ENCODE measurements at regions not wholly inside any gene's neighbourhood (a gene's known extent, or its start where the extent isn't known, plus 50 kb on each side); places are given as distances from the start of the nearest gene placed in this dataset.

DNA sequence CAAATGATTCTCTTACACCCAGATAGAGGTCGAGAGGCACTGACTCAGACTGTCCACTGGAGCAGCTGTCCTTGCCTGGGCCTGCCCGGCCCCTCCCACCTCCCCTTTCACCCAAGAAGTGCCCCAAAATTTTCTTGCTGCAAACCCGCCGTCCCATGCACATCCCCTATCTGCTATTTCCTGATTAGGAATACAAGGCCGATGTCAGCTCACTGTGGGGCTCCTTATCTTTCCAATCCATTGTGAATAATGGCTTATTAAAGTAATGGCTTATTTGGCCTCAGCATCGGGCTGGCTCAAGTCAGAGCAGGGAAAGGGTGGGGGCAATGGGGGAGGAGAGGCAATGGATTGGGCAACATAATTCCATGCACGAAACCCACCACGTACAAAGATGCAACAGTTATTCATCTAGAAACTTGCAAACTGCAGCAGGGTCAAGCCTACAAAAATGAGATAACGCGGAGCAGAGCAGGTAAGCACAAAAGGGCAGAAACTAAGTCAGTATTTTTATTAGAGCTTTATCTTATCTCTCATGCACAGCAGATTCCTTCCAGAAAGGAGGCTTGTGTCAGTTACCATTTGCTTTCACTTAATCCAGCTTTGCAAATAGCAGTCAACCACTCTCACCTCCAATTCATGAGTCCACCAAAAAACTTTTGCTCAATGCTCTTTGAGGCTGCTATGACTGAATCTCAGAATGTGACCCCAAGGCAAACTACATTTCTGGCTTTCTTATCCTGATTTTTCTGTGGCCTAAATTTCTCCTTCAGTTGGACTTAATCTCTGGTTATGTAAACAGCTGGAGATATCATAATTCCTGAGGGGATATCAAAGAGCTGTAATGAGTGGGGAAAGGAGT is 138.2 kb upstream of the OSMR start:
- H3K27me3 Mint-ChIP-seq (ENCODE audit: low read depth in 3 of 3): peaks cover 0 to 1% (median 0%) of the 10 kb centered on the region in 3 donors

DNA sequence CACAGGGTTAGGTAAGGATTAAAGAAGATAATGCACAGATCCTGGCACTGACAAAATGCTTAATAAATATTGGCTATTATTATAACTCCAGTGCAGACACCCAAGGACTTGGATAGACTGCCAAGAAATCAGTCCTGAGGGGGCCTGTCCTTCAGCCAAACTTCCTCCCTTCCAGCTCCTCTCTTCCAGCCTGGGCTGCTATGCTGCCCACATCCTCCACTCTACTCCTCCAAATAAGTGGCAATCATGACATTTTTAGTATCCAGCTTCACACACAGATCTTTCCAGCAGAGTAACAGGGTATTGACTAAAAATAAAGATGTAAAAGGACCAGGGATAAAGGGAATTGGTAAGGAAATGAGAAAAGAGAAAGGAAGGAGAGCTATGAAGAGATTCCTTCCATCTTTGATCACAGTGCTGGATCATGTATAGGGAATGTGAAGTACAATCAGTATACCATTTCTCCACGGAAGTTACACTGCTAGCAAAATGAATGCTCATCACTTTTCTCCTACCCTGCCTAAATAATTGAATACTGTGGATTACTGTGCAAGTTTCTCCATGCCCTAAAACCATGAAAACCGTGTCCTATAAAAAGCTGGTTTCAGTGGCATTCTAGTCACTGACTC is 136.0 kb upstream of the OSMR start:
- Mint-ChIP-seq H3K27me3 (ENCODE audit: low read depth in 3 of 3) (peaks cover 0 to 1% (median 0%) of the 10 kb centered on the region in 3 donors), H3K4me1 (no peaks in the 10 kb centered on the region), H3K9me3 (peaks cover 0 to 3% (median 0%) of the 10 kb centered on the region in 6 donors), H3K36me3 (no peaks in the 10 kb centered on the region), H3K4me3 (no peak overlapping the region), H3K27ac (no peak overlapping the region)
- no peak for DNase-seq

More for the DNA sequence above, 138.2 kb upstream of the OSMR start:
- Mint-ChIP-seq H3K36me3 (no peaks in the 10 kb centered on the region), H3K4me3 (no peak overlapping the region), H3K9me3 (peaks cover 0 to 3% (median 0%) of the 10 kb centered on the region in 6 donors), H3K4me1 (no peaks in the 10 kb centered on the region), H3K27ac (no peak overlapping the region)
- no peak for DNase-seq

DNA sequence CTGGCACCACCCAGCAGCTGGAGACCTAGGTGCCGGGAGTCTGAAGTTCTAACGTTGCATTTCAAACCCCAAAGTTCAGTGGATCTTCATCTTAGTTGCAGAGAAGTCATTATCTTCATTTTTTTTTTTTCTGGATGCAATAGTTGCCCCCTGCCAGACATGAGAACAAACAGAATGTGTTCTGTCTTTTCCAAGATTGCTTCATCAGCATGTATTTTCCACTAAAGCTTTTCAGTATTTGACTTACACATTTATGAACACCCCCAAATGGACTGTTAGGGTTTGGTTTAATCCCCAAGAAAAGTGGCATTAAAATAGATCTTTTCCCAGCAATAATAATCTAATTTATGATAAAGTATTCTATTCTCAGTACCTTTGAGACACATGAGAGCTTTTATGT is 135.2 kb upstream of the OSMR start:
- Mint-ChIP-seq H3K27ac (no peak overlapping the region), H3K27me3 (ENCODE audit: low read depth in 3 of 3) (peaks cover 0 to 1% (median 0%) of the 10 kb centered on the region in 3 donors), H3K4me1 (no peaks in the 10 kb centered on the region), H3K9me3 (peaks cover 0 to 3% (median 0%) of the 10 kb centered on the region in 6 donors), H3K4me3 (no peak overlapping the region), H3K36me3 (no peaks in the 10 kb centered on the region)
- DNase-seq: no peak

DNA sequence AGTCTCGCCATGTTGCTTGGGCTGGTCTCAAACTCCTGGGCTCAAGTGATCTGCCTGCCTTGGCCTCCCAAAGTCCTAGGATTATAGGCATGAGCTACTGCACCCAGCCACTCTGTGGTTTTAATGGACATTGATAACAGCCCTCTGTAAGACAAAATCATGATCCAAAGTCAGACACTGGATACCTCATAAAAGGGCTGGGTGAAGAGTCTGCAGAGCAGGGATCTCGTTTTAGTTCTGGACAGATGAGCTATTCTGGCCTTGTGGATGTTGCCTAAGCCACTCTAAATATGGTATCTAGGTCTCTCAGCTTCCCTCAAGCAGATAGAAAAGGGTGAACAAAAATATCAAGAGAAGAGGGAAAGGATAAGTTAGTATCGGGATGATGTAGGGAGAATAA is 133.4 kb upstream of the OSMR start:
- Mint-ChIP-seq H3K27me3 (ENCODE audit: low read depth in 3 of 3) (peaks cover 0 to 1% (median 0%) of the 10 kb centered on the region in 3 donors), H3K36me3 (no peaks in the 10 kb centered on the region), H3K4me3 (no peak overlapping the region), H3K9me3 (peaks cover 0 to 3% (median 0%) of the 10 kb centered on the region in 6 donors), H3K27ac (no peak overlapping the region), H3K4me1 (no peaks in the 10 kb centered on the region)
- DNase-seq: no peak

DNA sequence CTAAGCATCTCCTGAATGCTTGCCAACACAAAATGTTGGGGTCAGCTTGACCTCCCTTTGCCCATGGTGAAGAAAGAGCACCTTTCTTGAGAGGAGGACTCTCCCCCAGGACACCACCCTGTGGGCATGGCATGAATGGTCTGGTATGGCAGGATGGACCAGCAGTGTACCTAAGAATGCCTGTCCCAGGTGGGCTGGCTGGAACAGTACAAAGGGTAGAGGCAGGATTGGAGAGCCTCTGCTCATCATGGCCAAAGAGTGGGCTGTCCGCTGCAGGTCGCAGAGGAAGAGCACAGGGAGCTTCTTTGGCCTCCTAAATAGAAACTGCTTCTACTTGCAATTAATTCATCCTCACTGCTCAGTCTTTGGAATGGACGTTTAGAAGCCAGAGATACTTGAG is 131.6 kb upstream of the OSMR start:
- no peak overlapping the region for H3K4me3 Mint-ChIP-seq

DNA sequence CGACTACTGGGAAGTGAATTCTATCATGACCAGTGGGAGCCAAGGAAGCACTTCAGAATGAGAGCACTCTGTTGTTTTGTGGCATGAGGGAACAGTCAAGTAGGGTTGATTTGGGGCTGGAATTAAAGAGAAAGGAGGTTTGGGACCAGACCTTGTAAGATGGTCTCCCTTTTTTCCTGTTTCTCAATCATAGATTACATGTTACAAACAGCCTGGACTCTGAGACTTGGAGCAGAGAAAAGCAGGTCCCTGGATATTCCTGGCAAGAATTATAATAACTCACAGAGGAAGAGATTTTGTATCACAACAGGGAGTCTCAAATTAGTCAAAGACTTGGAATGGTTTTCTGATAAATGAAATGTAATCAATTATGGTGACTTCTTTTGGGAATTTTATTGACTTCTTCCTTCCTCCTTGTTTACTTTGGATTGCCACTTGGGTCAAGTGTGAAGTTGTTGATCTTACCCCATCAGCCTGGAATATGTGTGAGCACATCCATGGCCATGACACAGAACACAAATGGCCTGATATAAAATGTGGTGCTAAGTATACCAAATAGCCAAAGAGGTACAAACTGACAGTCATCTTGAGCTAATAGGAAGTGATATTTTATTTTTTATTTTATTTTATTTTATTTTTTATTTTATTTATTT is 131.0 kb upstream of the OSMR start:
- Mint-ChIP-seq H3K9me3 (peaks cover 0 to 5% (median 0%) of the 10 kb centered on the region in 6 donors), H3K27me3 (ENCODE audit: low read depth in 3 of 3) (peaks cover 0 to 2% (median 1%) of the 10 kb centered on the region in 3 donors), H3K4me3 (no peak overlapping the region), H3K27ac (no peak overlapping the region), H3K36me3 (no peaks in the 10 kb centered on the region), H3K4me1 (no peaks in the 10 kb centered on the region)
- no peak for DNase-seq

More for the DNA sequence above, 131.6 kb upstream of the OSMR start:
- peaks cover 0 to 3% (median 0%) of the 10 kb centered on the region in 6 donors for H3K9me3 Mint-ChIP-seq
- H3K27me3 Mint-ChIP-seq (ENCODE audit: low read depth in 3 of 3): peaks cover 0 to 2% (median 1%) of the 10 kb centered on the region in 3 donors
- no peak overlapping the region for H3K27ac Mint-ChIP-seq
- no peak for DNase-seq
- no peaks in the 10 kb centered on the region for H3K4me1 Mint-ChIP-seq
- H3K36me3 Mint-ChIP-seq: no peaks in the 10 kb centered on the region

DNA sequence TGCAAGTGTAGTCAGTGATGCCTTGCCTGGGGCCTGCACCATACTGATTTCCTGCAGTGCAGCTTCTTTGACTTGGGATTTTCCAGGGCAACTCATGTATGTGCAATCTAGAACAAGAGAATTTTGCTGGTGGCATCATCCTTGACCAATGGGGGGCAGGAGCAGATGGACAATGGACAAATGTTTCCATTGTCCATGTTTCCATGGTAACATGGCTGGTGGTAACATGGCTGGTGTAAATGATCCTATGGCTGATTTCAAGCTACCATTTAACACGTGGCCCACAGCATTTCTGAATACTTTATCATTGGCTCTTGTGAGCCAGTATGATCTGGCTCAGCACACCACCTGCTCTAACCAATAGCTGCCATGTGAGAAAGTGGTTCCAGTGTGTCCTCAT is 130.1 kb upstream of the OSMR start:
- no peak overlapping the region for H3K4me3 Mint-ChIP-seq
- H3K4me1 Mint-ChIP-seq: no peaks in the 10 kb centered on the region
- H3K36me3 Mint-ChIP-seq: no peaks in the 10 kb centered on the region
- DNase-seq: no peak
- peaks cover 0 to 5% (median 0%) of the 10 kb centered on the region in 6 donors for H3K9me3 Mint-ChIP-seq
- H3K27ac Mint-ChIP-seq: no peak overlapping the region
- peaks cover 0 to 2% (median 1%) of the 10 kb centered on the region in 3 donors for H3K27me3 Mint-ChIP-seq (ENCODE audit: low read depth in 3 of 3)

DNA sequence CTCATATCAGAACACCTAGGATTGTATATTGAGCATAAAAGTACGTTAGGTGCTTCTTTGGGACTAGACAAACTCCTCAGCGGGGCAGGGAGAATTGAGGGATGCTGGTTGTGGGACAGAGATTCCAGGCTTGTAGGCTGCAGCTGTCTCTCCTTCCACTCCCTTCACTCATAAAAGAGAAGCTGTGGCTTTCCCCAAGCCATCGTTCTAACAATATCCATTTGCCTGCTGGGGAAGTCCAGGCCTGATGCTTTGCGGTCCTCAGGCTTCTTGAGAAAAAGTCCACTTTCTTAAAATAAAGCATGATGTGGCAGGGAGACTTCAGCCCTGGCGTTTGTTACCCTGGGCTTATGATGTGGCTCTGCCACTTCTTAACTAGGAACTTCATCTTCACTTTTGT is 129.3 kb upstream of the OSMR start:
- no peak for DNase-seq
- no peaks in the 10 kb centered on the region for H3K36me3 Mint-ChIP-seq
- peaks cover 1 to 4% (median 2%) of the 10 kb centered on the region in 3 donors for H3K27me3 Mint-ChIP-seq (ENCODE audit: low read depth in 3 of 3)
- H3K4me1 Mint-ChIP-seq: no peaks in the 10 kb centered on the region
- no peak overlapping the region for H3K27ac Mint-ChIP-seq
- no peak overlapping the region for H3K4me3 Mint-ChIP-seq
- H3K9me3 Mint-ChIP-seq: peaks cover 0 to 5% (median 0%) of the 10 kb centered on the region in 6 donors

DNA sequence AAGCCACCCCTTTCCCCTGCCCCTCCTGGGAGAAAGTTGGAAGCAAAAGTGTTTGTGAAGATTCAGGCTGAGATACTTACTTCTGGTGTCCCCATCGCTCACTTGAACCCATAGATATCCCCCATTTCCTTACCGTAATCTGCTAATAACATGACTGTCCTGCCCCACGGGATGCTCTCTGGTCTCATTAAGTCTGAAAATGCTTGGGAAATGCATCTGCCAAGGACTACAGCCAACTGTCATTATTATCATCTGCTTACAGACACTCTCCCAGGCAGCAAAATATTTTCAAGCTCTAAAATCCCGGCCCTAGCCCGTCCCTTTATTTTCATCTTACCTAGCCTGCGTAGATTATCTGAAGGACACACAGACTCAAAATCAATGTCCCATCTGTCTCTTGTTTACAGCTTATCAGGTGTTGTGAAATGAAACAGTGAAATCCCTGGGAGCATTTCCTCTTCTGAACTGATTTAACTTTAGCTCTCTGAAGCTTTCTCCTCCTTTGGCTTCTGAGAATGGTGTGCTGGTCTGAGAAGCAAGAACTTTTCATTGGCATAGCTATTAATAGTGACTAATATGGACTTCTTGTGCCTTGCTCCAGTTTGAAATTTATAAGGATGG is 126.9 kb upstream of the OSMR start:
- H3K27ac Mint-ChIP-seq: no peak overlapping the region
- H3K4me3 Mint-ChIP-seq: no peak overlapping the region
- no peaks in the 10 kb centered on the region for H3K36me3 Mint-ChIP-seq
- H3K9me3 Mint-ChIP-seq: peaks cover 0 to 4% (median 0%) of the 10 kb centered on the region in 6 donors
- DNase-seq: no peak
- H3K27me3 Mint-ChIP-seq (ENCODE audit: low read depth in 3 of 3): peaks cover 0 to 4% (median 2%) of the 10 kb centered on the region in 3 donors
- H3K4me1 Mint-ChIP-seq: no peaks in the 10 kb centered on the region

DNA sequence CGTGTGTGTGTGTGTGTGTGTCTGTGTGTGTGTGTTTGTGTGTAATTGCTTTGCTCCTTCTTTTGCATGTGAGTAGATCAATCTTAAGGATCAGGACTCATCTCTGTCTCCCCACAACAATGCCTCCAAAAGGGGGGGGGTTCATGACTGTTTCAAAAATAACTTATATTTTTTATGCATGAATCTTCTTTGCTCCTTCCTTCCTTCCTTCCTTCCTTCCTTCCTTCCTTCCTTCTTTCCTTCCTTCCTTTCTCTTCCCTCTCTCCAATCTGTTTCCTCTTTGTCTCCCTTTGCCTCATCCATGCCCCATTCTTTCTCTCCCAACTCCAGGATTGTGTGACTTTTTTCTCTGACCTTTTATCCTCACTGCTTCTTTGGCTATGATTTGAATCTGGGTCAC is 126.4 kb upstream of the OSMR start:
- no peaks in the 10 kb centered on the region for H3K4me1 Mint-ChIP-seq
- H3K36me3 Mint-ChIP-seq: no peaks in the 10 kb centered on the region
- no peak overlapping the region for H3K4me3 Mint-ChIP-seq
- DNase-seq: no peak
- peaks cover 0 to 4% (median 2%) of the 10 kb centered on the region in 3 donors for H3K27me3 Mint-ChIP-seq (ENCODE audit: low read depth in 3 of 3)
- H3K27ac Mint-ChIP-seq: no peak overlapping the region
- peaks cover 0 to 4% (median 0%) of the 10 kb centered on the region in 6 donors for H3K9me3 Mint-ChIP-seq

DNA sequence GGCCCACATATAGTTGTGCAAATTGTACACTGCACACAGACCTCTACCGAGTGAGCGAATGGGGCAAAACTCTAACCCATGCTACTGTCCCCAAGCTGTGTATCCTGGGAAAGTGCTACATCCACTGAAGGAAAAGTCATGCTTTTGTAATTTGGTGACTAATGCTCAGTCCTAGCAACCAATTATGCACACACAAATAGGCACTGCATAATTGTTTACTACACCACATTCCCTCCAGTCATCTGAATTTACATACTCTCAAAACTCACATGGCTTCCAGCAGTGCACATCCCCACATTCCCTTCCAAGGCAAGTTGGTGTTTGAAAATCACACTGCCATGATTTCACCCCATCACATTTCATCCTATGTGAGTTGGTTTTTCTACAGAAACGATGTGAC is 125.9 kb upstream of the OSMR start:
- H3K27me3 Mint-ChIP-seq (ENCODE audit: low read depth in 3 of 3): peaks cover 0 to 4% (median 2%) of the 10 kb centered on the region in 3 donors
- H3K27ac Mint-ChIP-seq: no peak overlapping the region
- no peak overlapping the region for H3K4me3 Mint-ChIP-seq
- DNase-seq: no peak
- H3K4me1 Mint-ChIP-seq: no peaks in the 10 kb centered on the region
- H3K36me3 Mint-ChIP-seq: no peaks in the 10 kb centered on the region
- peaks cover 0 to 4% (median 0%) of the 10 kb centered on the region in 6 donors for H3K9me3 Mint-ChIP-seq

DNA sequence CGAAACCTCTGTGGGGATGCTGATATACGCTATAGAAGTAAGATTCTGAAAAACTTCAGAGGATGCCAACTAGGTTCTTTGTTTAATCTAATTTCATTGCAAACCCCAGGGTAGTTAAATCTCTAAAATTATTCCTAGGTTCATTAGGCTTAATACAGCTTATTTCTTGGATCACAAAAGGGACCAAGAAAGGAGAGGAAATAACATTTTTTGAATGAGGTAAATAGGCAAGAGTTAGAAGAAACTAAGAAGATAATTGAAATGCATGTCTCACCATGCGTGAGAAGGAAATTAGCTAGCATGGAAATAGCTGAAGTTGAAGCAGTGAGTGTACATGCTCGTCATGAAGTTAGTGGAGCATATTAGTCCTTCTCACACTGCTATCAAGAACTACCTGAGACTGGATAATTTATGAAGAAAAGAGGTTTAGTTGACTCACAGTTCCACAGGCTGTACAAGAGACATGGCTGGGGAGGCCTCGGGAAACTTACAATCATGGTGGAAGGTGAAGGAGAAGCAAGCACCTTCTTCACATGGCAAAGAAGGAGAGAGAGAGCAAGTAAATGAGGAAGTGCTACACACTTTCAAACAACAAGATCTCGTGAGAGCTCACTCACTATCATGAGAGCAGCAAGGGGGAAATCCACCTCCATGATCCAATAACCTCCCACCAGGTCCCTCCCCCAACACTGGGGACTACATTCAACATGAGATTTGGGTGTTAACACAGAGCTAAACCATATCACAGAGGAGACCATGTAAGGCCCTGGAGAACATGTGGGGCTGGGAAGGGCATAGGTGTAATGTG is 125.1 kb upstream of the OSMR start:
- Mint-ChIP-seq H3K4me1 (no peaks in the 10 kb centered on the region), H3K27me3 (ENCODE audit: low read depth in 3 of 3) (peaks cover 0 to 5% (median 2%) of the 10 kb centered on the region in 3 donors), H3K4me3 (no peak overlapping the region), H3K9me3 (peaks cover 0 to 4% (median 0%) of the 10 kb centered on the region in 6 donors), H3K36me3 (no peaks in the 10 kb centered on the region), H3K27ac (no peak overlapping the region)
- DNase-seq: no peak

DNA sequence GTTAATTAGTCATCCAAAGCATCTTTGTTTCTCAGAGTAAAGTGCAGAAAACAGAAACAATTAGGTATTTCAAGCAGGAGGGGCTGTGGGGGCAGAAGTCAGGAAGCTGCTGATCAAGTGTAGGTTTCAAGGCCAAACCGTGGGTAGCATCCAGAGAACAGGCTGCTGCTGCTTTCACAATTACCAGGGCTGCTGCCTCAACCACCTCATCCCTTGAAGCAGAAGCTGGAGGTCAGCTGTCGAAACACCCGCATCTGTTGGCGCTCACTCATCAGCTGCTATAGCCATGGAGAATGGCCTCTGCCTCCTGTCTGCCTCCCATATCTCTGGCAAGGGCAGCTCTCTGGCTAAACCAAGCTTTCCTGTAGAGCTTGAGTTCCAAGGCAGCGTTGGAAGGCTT is 122.9 kb upstream of the OSMR start:
- Mint-ChIP-seq H3K4me1 (no peaks in the 10 kb centered on the region), H3K27ac (no peak overlapping the region), H3K9me3 (peaks cover 0 to 4% (median 0%) of the 10 kb centered on the region in 6 donors), H3K36me3 (no peaks in the 10 kb centered on the region), H3K27me3 (ENCODE audit: low read depth in 3 of 3) (peaks cover 0 to 9% (median under 1%) of the 10 kb centered on the region in 3 donors), H3K4me3 (no peak overlapping the region)
- no peak for DNase-seq

All from immature natural killer cell (primary cell).